C4-2B (cell line): ENCODE measurements at regions not wholly inside any gene's neighbourhood (a gene's known extent, or its start where the extent isn't known, plus 50 kb on each side); places are given as distances from the start of the nearest gene placed in this dataset.

Source experiments
- ZFX ChIP-seq: fragments of 450-650 bp; IDR thresholded peaks from 2 replicates; pipeline ENCODE4 v1.6.1; 2017
- TF ChIP-seq, protein P1 (sequence below): fragments of 450-650 bp; conservative IDR thresholded peaks from 2 replicates; pipeline ENCODE4 v1.5.1; 2017; ENCODE audit warnings: mild to moderate bottlenecking

GRCh38 chr1:30218438-30218837 is 504.9 kb downstream of the MATN1 start:
- TF ChIP-seq, protein P1, sequence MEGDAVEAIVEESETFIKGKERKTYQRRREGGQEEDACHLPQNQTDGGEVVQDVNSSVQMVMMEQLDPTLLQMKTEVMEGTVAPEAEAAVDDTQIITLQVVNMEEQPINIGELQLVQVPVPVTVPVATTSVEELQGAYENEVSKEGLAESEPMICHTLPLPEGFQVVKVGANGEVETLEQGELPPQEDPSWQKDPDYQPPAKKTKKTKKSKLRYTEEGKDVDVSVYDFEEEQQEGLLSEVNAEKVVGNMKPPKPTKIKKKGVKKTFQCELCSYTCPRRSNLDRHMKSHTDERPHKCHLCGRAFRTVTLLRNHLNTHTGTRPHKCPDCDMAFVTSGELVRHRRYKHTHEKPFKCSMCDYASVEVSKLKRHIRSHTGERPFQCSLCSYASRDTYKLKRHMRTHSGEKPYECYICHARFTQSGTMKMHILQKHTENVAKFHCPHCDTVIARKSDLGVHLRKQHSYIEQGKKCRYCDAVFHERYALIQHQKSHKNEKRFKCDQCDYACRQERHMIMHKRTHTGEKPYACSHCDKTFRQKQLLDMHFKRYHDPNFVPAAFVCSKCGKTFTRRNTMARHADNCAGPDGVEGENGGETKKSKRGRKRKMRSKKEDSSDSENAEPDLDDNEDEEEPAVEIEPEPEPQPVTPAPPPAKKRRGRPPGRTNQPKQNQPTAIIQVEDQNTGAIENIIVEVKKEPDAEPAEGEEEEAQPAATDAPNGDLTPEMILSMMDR: no peak
- TF ChIP-seq ZFX: no peak
